Endothelial cell (in vitro differentiated cells): ENCODE measurements at regions not wholly inside any gene's neighbourhood (a gene's known extent, or its start where the extent isn't known, plus 50 kb on each side); places are given as distances from the start of the nearest gene placed in this dataset.

Experiments
- DNase-seq: peaks from one replicate; pipeline ENCODE4 v3.0.0; 2021; ENCODE audit warnings: low spot score
- H3K27ac Mint-ChIP-seq: one replicate; pipeline ENCODE4 v1.8.0; 2021; ENCODE audit warnings: mixed read lengths, inconsistent platforms; ENCODE audit not compliant: unreplicated experiment
- H3K27me3 Mint-ChIP-seq: one replicate; pipeline ENCODE4 v1.8.0; 2021; ENCODE audit warnings: mild to moderate bottlenecking, moderate library complexity, mixed read lengths, inconsistent platforms; ENCODE audit not compliant: unreplicated experiment
- H3K36me3 Mint-ChIP-seq: one replicate; pipeline ENCODE4 v1.8.0; 2021; ENCODE audit warnings: mild to moderate bottlenecking, low read depth, mixed read lengths, inconsistent platforms; ENCODE audit not compliant: unreplicated experiment
- H3K4me1 Mint-ChIP-seq: one replicate; pipeline ENCODE4 v1.8.0; 2021; ENCODE audit warnings: mild to moderate bottlenecking, mixed read lengths, inconsistent platforms; ENCODE audit not compliant: unreplicated experiment
- H3K4me3 Mint-ChIP-seq: one replicate; pipeline ENCODE4 v1.8.0; 2021; ENCODE audit warnings: mild to moderate bottlenecking, mixed read lengths, inconsistent platforms; ENCODE audit not compliant: unreplicated experiment
- H3K9me3 Mint-ChIP-seq: one replicate; pipeline ENCODE4 v1.8.0; 2021; ENCODE audit warnings: mixed read lengths, inconsistent platforms; ENCODE audit not compliant: unreplicated experiment
- CTCF ChIP-seq: fragments of 200-600 bp; sonication (generic); IDR thresholded peaks from one replicate; pipeline ENCODE4 v1.5.0; 2021; ENCODE audit warnings: antibody characterized with exemption; ENCODE audit not compliant: unreplicated experiment

GRCh38 chrX:121154858-121155404, 107.5 kb downstream of the GLUD2 start:
- H3K4me3 Mint-ChIP-seq: no peak overlapping the region
- DNase-seq: no peak
- no peak for TF ChIP-seq CTCF
- H3K9me3 Mint-ChIP-seq: no peaks in the 10 kb centered on the region
- no peak overlapping the region for H3K27ac Mint-ChIP-seq
- no peaks in the 10 kb centered on the region for H3K4me1 Mint-ChIP-seq
- H3K27me3 Mint-ChIP-seq: no peaks in the 10 kb centered on the region
- H3K36me3 Mint-ChIP-seq: no peaks in the 10 kb centered on the region

- Mint-ChIP-seq H3K9me3 (no peaks in the 10 kb centered on the region), H3K36me3 (no peaks in the 10 kb centered on the region), H3K27ac (no peak overlapping the region), H3K27me3 (no peaks in the 10 kb centered on the region), H3K4me1 (peaks cover 3% of the 10 kb centered on the region), H3K4me3 (no peak overlapping the region)
- no peak for DNase-seq
- no peak for TF ChIP-seq CTCF
These were observed 113.6 kb downstream of the GLUD2 start for GRCh38 chrX:121160987-121161386.

- TF ChIP-seq CTCF: no peak
- Mint-ChIP-seq H3K4me3 (no peak overlapping the region), H3K27ac (no peak overlapping the region), H3K36me3 (no peaks in the 10 kb centered on the region), H3K27me3 (no peaks in the 10 kb centered on the region), H3K9me3 (no peaks in the 10 kb centered on the region), H3K4me1 (peaks cover 3% of the 10 kb centered on the region)
- no peak for DNase-seq
These were observed 114.1 kb downstream of the GLUD2 start for GRCh38 chrX:121161501-121161933.

- DNase-seq: no peak
- H3K4me3 Mint-ChIP-seq: no peak overlapping the region
- no peaks in the 10 kb centered on the region for H3K9me3 Mint-ChIP-seq
- H3K36me3 Mint-ChIP-seq: no peaks in the 10 kb centered on the region
- no peaks in the 10 kb centered on the region for H3K27me3 Mint-ChIP-seq
- H3K27ac Mint-ChIP-seq: no peak overlapping the region
- TF ChIP-seq CTCF: no peak
- H3K4me1 Mint-ChIP-seq: peaks cover 3% of the 10 kb centered on the region
These were observed 116.0 kb downstream of the GLUD2 start for GRCh38 chrX:121163443-121163842.

- no peaks in the 10 kb centered on the region for H3K36me3 Mint-ChIP-seq
- H3K9me3 Mint-ChIP-seq: no peaks in the 10 kb centered on the region
- H3K4me3 Mint-ChIP-seq: no peak overlapping the region
- no peaks in the 10 kb centered on the region for H3K27me3 Mint-ChIP-seq
- no peak overlapping the region for H3K27ac Mint-ChIP-seq
- peaks cover 3% of the 10 kb centered on the region for H3K4me1 Mint-ChIP-seq
- DNase-seq: no peak
- no peak for TF ChIP-seq CTCF
These were observed 118.5 kb downstream of the GLUD2 start for GRCh38 chrX:121165930-121166359.
